H1 (cell line): ENCODE measurements at regions not wholly inside any gene's neighbourhood (a gene's known extent, or its start where the extent isn't known, plus 50 kb on each side); places are given as distances from the start of the nearest gene placed in this dataset.

ENCODE experiments used
- CTCF ChIA-PET: fragments of 300-600 bp; sonication (Branson Sonifier 250); formaldehyde crosslinking; loops from one replicate; lab custom pipeline; 2021; ENCODE audit not compliant: partially characterized antibody; lab: Charles Lee
- POLR2A ChIA-PET: fragments of 300-600 bp; sonication (Branson Sonifier 250); formaldehyde crosslinking; loops from one replicate; lab custom pipeline; 2021; ENCODE audit warnings: inconsistent platforms; ENCODE audit not compliant: partially characterized antibody; lab: Charles Lee
- DNase-seq, 2 experiments: peaks; one replicate each; pipeline versions ENCODE4 v3.0.0 to v3.0.0-alpha.2; 2010 to 2022; ENCODE audit warnings: low spot score in 2 of 2, low read depth in 1 of 2, mixed read lengths in 1 of 2
- FAIRE-seq: peaks from 2 replicates; lab custom pipeline; 2011; peaks lifted over from hg19 to GRCh38; lab: Jason Lieb, UNC
- H2AFZ ChIP-seq: 2 replicates; pipeline ENCODE4 v1.8.1; 2012; ENCODE audit warnings: low read length, inconsistent platforms
- H2AK5ac ChIP-seq: 2 replicates; pipeline ENCODE4 v1.6.1; 2013; ENCODE audit warnings: low read depth, low read length
- H2BK120ac ChIP-seq: replicated peaks from 2 replicates; pipeline ENCODE3; 2013; ENCODE audit warnings: low read depth, low read length, inconsistent platforms
- H2BK12ac ChIP-seq: 2 replicates; pipeline ENCODE4 v1.6.1; 2013; ENCODE audit warnings: low read depth, low read length
- H2BK15ac ChIP-seq: 2 replicates; pipeline ENCODE4 v1.6.1; 2013; ENCODE audit warnings: low read length
- H2BK20ac ChIP-seq: 2 replicates; pipeline ENCODE4 v1.6.1; 2013; ENCODE audit warnings: low read length
- H2BK5ac ChIP-seq: 2 replicates; pipeline ENCODE4 v1.6.1; 2013; ENCODE audit warnings: low read depth, low read length
- H3K14ac ChIP-seq: 2 replicates; pipeline ENCODE4 v1.6.1; 2013; ENCODE audit warnings: inconsistent platforms; ENCODE audit not compliant: insufficient read length
- H3K18ac ChIP-seq: 2 replicates; pipeline ENCODE4 v1.6.1; 2013; ENCODE audit warnings: low read length; ENCODE audit errors: extremely low read depth
- H3K23ac ChIP-seq: 2 replicates; pipeline ENCODE4 v1.6.1; 2013; ENCODE audit warnings: inconsistent platforms; ENCODE audit not compliant: insufficient read length
- H3K23me2 ChIP-seq: 2 replicates; pipeline ENCODE4 v1.6.1; 2013; ENCODE audit warnings: low read depth, low read length
- H3K27ac ChIP-seq: 2 replicates; pipeline ENCODE4 v1.6.1; 2011; ENCODE audit warnings: low read depth, low read length, inconsistent platforms
- H3K27me3 ChIP-seq, 4 experiments: replicated peaks in 1 of 4; 1 replicate in 1 of 4; 2 replicates in 3 of 4; pipeline versions ENCODE4 v1.6.1 to v1.8.1; 2011 to 2013; ENCODE audit warnings: low read length in 3 of 4, mild to moderate bottlenecking in 3 of 4, inconsistent platforms in 2 of 4, mixed read lengths in 2 of 4, moderate library complexity in 1 of 4; ENCODE audit not compliant: control insufficient read depth in 3 of 4, insufficient read depth in 3 of 4; ENCODE audit errors: extremely low read depth in 1 of 4
- H3K36me3 ChIP-seq, 4 experiments: 2 replicates each; pipeline versions ENCODE4 v1.6.1 to v1.8.1; 2011 to 2013; ENCODE audit warnings: mild to moderate bottlenecking in 4 of 4, low read length in 3 of 4, moderate library complexity in 2 of 4, control low read depth in 1 of 4, inconsistent platforms in 1 of 4; ENCODE audit not compliant: insufficient read depth in 4 of 4, control insufficient read depth in 2 of 4
- H3K4ac ChIP-seq: replicated peaks from 2 replicates; pipeline ENCODE3; 2013; ENCODE audit warnings: low read length, low read depth, mixed read lengths, inconsistent platforms; ENCODE audit not compliant: insufficient read length
- H3K4me1 ChIP-seq, 4 experiments: replicated peaks in 1 of 4; 1 replicate in 1 of 4; 2 replicates in 3 of 4; pipeline versions ENCODE4 v1.6.1 to v1.8.1; 2011 to 2013; ENCODE audit warnings: low read length in 3 of 4, inconsistent platforms in 2 of 4, mixed read lengths in 1 of 4; ENCODE audit not compliant: insufficient read depth in 4 of 4, control insufficient read depth in 3 of 4
- H3K4me2 ChIP-seq, 2 experiments: 2 replicates each; pipeline versions ENCODE4 v1.6.1 to v1.8.1; 2011 to 2013; ENCODE audit warnings: low read depth in 2 of 2, low read length in 2 of 2, control low read depth in 1 of 2, inconsistent platforms in 1 of 2, mild to moderate bottlenecking in 1 of 2; ENCODE audit not compliant: insufficient read depth in 1 of 2
- H3K4me3 ChIP-seq, 4 experiments: fragments of 200-600, 300-600 bp in 1 of 4; sonication (generic), shearing (Covaris generic), sonication (Bioruptor Twin) in 1 of 4; 2 replicates each; pipeline versions ENCODE4 v1.5.1 to v1.8.1; 2011 to 2016; ENCODE audit warnings: low read length in 4 of 4, low read depth in 3 of 4, control low read depth in 2 of 4, inconsistent platforms in 2 of 4, mild to moderate bottlenecking in 2 of 4, mixed read lengths in 1 of 4, moderate library complexity in 1 of 4; ENCODE audit not compliant: insufficient read depth in 2 of 4; ENCODE audit errors: extremely low read depth in 1 of 4
- H3K56ac ChIP-seq: replicated peaks from 2 replicates; pipeline ENCODE3; 2013; ENCODE audit warnings: low read depth, mild to moderate bottlenecking, mixed read lengths, low read length, inconsistent platforms; ENCODE audit not compliant: insufficient read length
- H3K79me1 ChIP-seq: 2 replicates; pipeline ENCODE4 v1.6.1; 2013; ENCODE audit warnings: low read depth, low read length, control low read depth
- H3K79me2 ChIP-seq, 2 experiments: 2 replicates each; pipeline versions ENCODE4 v1.6.1 to v1.8.1; 2012 to 2013; ENCODE audit warnings: low read length in 2 of 2, mild to moderate bottlenecking in 2 of 2, inconsistent platforms in 1 of 2; ENCODE audit not compliant: insufficient read depth in 2 of 2, control insufficient read depth in 1 of 2
- H3K9ac ChIP-seq, 4 experiments: replicated peaks in 1 of 4; 1 replicate in 1 of 4; 2 replicates in 3 of 4; pipeline versions ENCODE4 v1.6.1 to v1.8.1; 2011 to 2013; ENCODE audit warnings: low read depth in 3 of 4, low read length in 3 of 4, control low read depth in 2 of 4, mild to moderate bottlenecking in 2 of 4, moderate library complexity in 2 of 4, inconsistent platforms in 1 of 4; ENCODE audit errors: extremely low read depth in 1 of 4
- H3K9me3 ChIP-seq, 2 experiments: 2 replicates each; pipeline versions ENCODE4 v1.6.1 to v1.8.1; 2012 to 2013; ENCODE audit warnings: mild to moderate bottlenecking in 2 of 2, moderate library complexity in 2 of 2, control low read depth in 1 of 2, inconsistent platforms in 1 of 2, low read depth in 1 of 2, low read length in 1 of 2, mixed read lengths in 1 of 2; ENCODE audit not compliant: insufficient read depth in 2 of 2
- H4K20me1 ChIP-seq, 2 experiments: replicated peaks in 1 of 2; 2 replicates each; pipeline versions ENCODE3 to v1.8.1; 2011 to 2013; ENCODE audit warnings: inconsistent platforms in 2 of 2, low read length in 2 of 2, mild to moderate bottlenecking in 1 of 2; ENCODE audit not compliant: insufficient read depth in 2 of 2, control insufficient read depth in 1 of 2
- H4K5ac ChIP-seq: 2 replicates; pipeline ENCODE4 v1.6.1; 2013; ENCODE audit warnings: low read length, low read depth, mixed read lengths, inconsistent platforms; ENCODE audit not compliant: insufficient read length
- H4K8ac ChIP-seq: 2 replicates; pipeline ENCODE4 v1.8.0; 2013; ENCODE audit warnings: mild to moderate bottlenecking, moderate library complexity, low read length, inconsistent platforms; ENCODE audit not compliant: insufficient read depth; ENCODE audit errors: extremely low read depth
- H4K91ac ChIP-seq: replicated peaks from 2 replicates; pipeline ENCODE3; 2013; ENCODE audit warnings: low read length, mixed read lengths, inconsistent platforms; ENCODE audit not compliant: insufficient read length
- FOSL1 ChIP-seq: IDR thresholded peaks from 2 replicates; pipeline ENCODE4 v1.6.1; 2011; ENCODE audit warnings: mild to moderate bottlenecking, low read depth, low read length, moderate library complexity; ENCODE audit not compliant: insufficient read depth
- KDM1A ChIP-seq: fragments of 200-600, 300-600 bp; sonication (generic); IDR thresholded peaks from 2 replicates; pipeline ENCODE4 v1.7.1; 2016; ENCODE audit warnings: mild to moderate bottlenecking, low read length, borderline replicate concordance
- KDM5A ChIP-seq: fragments of 200-600 bp; IDR thresholded peaks from 2 replicates; pipeline ENCODE4 v1.7.1; 2012; ENCODE audit warnings: mild to moderate bottlenecking, low read length, inconsistent platforms, mixed read lengths
- TEAD4 ChIP-seq: IDR thresholded peaks from 2 replicates; pipeline ENCODE4 v1.6.1; 2012; ENCODE audit warnings: low read depth, low read length, inconsistent platforms, mixed read lengths
- WGBS, 2 experiments: shearing (Covaris generic) in 1 of 2; methylation state at CpG; one replicate each; pipeline versions ENCODE4 v1.1.6 to v1.1.7; 2013 to 2015; ENCODE audit warnings: low lambda C conversion rate in 2 of 2, mixed read lengths in 2 of 2, inconsistent platforms in 1 of 2, low coverage in 1 of 2, missing lambda C conversion rate in 1 of 2; ENCODE audit not compliant: insufficient replicate concordance in 2 of 2, insufficient coverage in 1 of 2, insufficient read length in 1 of 2; ENCODE audit errors: extremely low coverage in 1 of 2, missing lambda C conversion rate in 1 of 2; 5-methylcytosine and 5-hydroxymethylcytosine counted together

GRCh38 chr13:94896238-94896637, 183.9 kb upstream of the SOX21 start:
- POLR2A ChIA-PET = interaction anchor here (0.6 kb wide), 1 partner anchor 9 kb away, joined by 4 read pairs; no protein-coding TSS in a partner anchor
- Histone ChIP-seq H3K4me2 (no peak overlapping the region), H3K9me3 (no peaks in the 10 kb centered on the region), H2AK5ac (no peak overlapping the region), H4K20me1 (no peaks in the 10 kb centered on the region), H3K4me1 (no peaks in the 10 kb centered on the region), H4K91ac (no peak overlapping the region), H2BK120ac (no peak overlapping the region), H3K27ac (no peak overlapping the region), H3K27me3 (no peaks in the 10 kb centered on the region), H2BK20ac (no peak overlapping the region), H4K8ac (no peak overlapping the region), H3K14ac (no peak overlapping the region), H2BK15ac (no peak overlapping the region; the same call in 1 of the 2 replicates), H3K56ac (no peak overlapping the region), H3K4me3 (no peak overlapping the region), H3K79me1 (no peaks in the 10 kb centered on the region), H3K4ac (no peak overlapping the region), H4K5ac (no peak overlapping the region), H3K9ac (no peak overlapping the region), H3K23me2 (no peaks in the 10 kb centered on the region), H2AFZ (no peak overlapping the region), H3K79me2 (no peaks in the 10 kb centered on the region), H3K23ac (no peak overlapping the region), H3K36me3 (no peaks in the 10 kb centered on the region), H2BK5ac (no peak overlapping the region), H2BK12ac (no peak overlapping the region), H3K18ac (no peak overlapping the region)
- DNase-seq (no peak), FAIRE-seq (no peak)
- 93% methylated on average over 2 of the region's 2 CpGs; no CpG with 5 or more reads in 1 of the 2 experiments for WGBS, 2 experiments
- CTCF ChIA-PET = no interaction called here
- TF ChIP-seq KDM5A (no peak), FOSL1 (no peak), TEAD4 (no peak), KDM1A (no peak)
